HFF-Myc (cell line): ENCODE measurements at regions not wholly inside any gene's neighbourhood (a gene's known extent, or its start where the extent isn't known, plus 50 kb on each side); places are given as distances from the start of the nearest gene placed in this dataset.

Experiments used
- DNase-seq: peaks from one replicate; pipeline ENCODE4 v3.0.0-alpha.2; 2011; ENCODE audit warnings: low read depth; ENCODE audit errors: extremely low read depth
- H3K4me3 ChIP-seq: replicated peaks from 2 replicates; pipeline ENCODE4 v1.5.1; 2011; ENCODE audit warnings: low read depth, mild to moderate bottlenecking, control low read depth, low read length
- TF ChIP-seq, protein P1 (sequence below): IDR thresholded peaks from 2 replicates; pipeline ENCODE4 v1.5.1; 2012; ENCODE audit warnings: mild to moderate bottlenecking, low read depth, low read length, control low read depth; ENCODE audit errors: missing control alignments

DNA sequence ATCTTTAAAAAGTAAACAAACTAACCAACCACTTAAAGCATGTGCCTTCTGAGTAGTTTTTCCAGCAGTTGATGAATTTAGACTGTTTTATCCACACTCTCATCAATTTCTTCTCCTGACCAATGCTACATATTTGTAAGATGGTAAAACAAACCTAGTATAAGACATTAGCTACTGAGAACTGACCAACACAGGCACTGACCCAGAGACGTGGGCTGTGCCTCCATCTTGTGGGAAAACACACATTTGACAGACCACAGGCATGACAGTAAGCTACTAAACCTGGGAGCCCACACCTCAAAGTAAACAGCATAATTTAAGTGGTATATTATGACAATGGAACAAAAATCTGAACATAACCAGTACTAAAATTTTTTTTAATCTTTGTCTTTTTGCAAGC is 121.4 kb upstream of the NRSN1 start:
- TF ChIP-seq, protein P1, sequence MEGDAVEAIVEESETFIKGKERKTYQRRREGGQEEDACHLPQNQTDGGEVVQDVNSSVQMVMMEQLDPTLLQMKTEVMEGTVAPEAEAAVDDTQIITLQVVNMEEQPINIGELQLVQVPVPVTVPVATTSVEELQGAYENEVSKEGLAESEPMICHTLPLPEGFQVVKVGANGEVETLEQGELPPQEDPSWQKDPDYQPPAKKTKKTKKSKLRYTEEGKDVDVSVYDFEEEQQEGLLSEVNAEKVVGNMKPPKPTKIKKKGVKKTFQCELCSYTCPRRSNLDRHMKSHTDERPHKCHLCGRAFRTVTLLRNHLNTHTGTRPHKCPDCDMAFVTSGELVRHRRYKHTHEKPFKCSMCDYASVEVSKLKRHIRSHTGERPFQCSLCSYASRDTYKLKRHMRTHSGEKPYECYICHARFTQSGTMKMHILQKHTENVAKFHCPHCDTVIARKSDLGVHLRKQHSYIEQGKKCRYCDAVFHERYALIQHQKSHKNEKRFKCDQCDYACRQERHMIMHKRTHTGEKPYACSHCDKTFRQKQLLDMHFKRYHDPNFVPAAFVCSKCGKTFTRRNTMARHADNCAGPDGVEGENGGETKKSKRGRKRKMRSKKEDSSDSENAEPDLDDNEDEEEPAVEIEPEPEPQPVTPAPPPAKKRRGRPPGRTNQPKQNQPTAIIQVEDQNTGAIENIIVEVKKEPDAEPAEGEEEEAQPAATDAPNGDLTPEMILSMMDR = no peak
- no peak for DNase-seq
- H3K4me3 ChIP-seq = no peak overlapping the region

DNA sequence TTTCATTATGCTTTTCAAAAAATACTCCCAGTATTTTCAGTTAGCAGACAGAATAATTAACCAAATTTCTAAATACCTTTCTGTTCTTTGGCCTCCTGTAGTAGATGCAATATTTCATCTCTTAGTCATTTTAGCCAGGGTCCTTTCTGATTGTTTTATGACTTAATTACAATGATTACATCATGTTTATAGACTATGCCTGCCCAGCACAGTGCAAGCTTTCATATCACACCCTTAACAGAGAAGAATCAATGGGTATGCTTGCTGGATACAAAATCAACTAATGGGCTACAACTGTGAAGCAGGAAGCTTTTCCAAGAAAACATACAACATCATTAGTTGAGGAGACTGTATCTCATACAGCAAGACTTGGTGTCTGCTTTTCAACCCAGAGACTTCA is 119.8 kb upstream of the NRSN1 start:
- no peak overlapping the region for H3K4me3 ChIP-seq
- DNase-seq = no peak
- TF ChIP-seq, protein P1 = no peak

DNA sequence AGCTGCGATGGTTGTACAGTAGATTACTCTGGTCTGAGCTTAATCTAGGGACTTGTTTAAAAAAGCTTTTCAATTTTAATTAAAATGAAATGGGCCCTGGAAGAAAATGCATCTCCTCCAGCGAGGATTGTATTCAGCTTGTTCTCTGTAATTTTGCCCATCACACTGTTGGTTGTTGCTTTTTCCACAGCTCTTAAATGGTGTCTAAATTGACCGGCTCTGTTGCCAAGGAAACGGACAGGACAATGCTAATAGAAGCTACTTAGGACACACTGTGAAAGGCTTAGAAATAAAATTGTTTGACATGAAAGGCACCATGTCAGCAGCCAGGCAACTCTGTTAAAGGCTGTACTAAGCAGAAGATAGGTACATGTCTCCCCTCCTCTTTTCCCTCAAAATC is 116.7 kb upstream of the NRSN1 start:
- TF ChIP-seq, protein P1 = no peak
- H3K4me3 ChIP-seq = no peak overlapping the region
- DNase-seq = no peak

DNA sequence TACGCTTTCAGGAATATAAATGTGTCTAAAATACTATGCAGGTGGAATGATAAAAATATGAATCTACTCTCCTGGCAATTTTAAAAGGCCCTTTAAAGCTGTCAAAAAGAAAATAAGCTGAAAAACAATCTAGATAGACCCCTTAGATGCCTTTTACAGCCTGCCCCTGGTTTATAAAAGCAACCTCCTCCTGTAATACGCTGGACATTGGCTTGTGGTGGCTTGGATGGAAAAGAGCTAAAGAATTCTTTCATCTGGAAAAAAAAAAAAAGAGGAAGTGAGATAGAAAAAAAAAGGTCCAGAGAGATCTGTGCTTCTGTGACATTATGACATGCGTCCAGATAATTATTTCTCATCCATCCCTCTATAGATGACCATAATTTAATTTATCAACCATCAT is 115.9 kb upstream of the NRSN1 start:
- DNase-seq = no peak
- TF ChIP-seq, protein P1 = no peak
- H3K4me3 ChIP-seq = no peak overlapping the region

DNA sequence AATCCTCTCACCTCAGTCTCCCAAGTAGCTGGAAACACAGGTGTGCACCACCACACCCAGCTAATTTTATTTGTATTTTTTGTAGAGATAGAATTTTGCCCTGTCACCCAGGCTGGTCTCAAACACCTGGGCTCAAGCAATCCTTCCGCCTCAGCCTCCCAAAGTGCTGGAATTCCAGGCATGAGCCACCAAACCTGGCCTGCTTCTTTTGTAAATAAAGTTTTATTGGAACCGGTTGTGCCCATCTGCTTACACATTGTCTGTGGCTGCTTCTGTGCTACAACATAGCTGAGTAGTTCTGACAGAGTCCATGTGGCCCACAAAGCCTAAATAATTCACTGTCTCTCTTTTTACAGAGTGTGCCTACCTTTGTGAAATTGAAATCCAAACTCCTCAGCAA is 109.7 kb upstream of the NRSN1 start:
- DNase-seq = no peak
- no peak overlapping the region for H3K4me3 ChIP-seq
- TF ChIP-seq, protein P1 = no peak

DNA sequence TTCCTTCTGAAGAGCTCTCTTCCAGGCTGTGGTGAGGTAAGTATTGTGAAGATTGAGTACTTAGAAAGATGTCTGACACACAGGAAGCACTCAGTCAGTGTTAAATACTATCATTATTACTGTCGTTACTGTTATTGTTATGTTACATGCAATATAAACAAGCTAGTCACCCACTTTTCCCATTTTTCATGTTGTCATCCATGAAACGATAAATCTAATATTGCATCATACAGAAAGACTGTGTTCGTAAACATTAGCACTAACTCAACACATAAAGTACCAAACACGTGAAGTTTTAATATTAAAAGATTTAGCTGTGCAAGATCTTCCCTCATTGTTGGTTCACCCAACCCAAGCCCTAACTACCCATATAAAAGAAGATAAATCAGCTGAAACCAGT is 109.2 kb upstream of the NRSN1 start:
- DNase-seq = no peak
- TF ChIP-seq, protein P1 = no peak
- H3K4me3 ChIP-seq = no peak overlapping the region

DNA sequence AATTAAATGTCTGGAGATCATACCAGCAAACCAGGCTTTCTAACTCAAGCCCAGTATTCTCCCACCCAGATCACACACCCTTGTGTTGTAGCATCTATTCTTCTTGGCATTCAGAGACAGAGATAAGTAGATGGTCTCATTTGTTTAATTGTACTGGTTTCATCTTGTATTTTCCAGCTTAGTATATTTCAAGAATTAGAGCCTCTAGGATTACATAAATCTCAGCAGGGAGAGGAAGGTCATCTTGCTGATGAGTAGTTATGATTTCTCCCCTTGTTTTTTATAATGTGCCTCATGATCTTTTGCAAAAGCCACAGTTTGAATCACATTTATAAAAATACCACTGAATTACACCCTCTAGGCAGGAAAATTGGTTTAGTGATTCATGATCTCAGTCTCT is 106.6 kb upstream of the NRSN1 start:
- TF ChIP-seq, protein P1 = no peak
- DNase-seq = no peak

More for the DNA sequence above, 106.6 kb upstream of the NRSN1 start:
- H3K4me3 ChIP-seq = no peak overlapping the region
